SKM-1 treated with dmso at 0.1 percent for 144 hours (cell line): ENCODE measurements at regions not wholly inside any gene's neighbourhood (a gene's known extent, or its start where the extent isn't known, plus 50 kb on each side); places are given as distances from the start of the nearest gene placed in this dataset.

ENCODE experiments used
- DNase-seq: peaks from one replicate; lab custom pipeline; 2025; ENCODE audit not compliant: unreplicated experiment; lab: John Stamatoyannopoulos, UW

DNA sequence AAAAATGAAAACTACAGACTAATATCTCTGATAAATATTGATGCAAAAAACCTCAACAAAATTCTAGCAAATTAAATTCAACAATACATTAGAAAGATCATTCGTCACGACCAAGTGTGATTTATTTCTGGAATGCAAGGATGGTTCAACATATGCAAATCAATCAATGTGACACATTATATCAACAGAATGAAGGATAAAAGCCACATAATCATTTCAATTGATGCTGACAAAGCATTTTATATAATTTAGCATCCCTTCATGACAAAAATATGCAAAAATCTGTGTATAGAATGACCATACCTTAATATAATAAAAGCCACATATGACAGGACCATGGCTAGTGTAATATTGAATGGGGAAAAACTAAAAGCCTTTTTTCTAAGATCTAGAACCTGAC is 457.2 kb upstream of the SPANXN1 start:
- no peak for DNase-seq

GRCh38 chrX:144791298-144791697 is 456.0 kb upstream of the SPANXN1 start:
- no peak for DNase-seq

GRCh38 chrX:144798972-144799371 is 448.3 kb upstream of the SPANXN1 start:
- DNase-seq: no peak

DNA sequence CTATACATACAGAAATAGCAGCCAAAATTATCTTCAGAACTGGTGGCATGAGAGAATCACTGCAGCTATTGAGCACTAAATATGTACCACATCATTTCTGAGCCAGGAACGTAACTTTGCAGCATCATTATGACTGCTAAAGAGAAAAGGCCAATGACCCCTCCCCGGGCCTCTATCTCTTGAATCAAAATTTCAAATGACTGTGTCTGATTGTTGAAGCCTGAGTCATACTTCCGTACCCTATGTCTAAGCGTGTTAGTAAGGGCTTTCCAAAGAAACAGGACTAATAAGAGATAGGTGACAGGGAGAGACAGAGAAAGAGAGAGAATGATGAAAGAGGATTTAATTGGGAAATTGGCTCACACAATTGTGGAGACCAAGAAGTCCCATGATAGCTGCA is 445.5 kb upstream of the SPANXN1 start:
- DNase-seq: no peak

DNA sequence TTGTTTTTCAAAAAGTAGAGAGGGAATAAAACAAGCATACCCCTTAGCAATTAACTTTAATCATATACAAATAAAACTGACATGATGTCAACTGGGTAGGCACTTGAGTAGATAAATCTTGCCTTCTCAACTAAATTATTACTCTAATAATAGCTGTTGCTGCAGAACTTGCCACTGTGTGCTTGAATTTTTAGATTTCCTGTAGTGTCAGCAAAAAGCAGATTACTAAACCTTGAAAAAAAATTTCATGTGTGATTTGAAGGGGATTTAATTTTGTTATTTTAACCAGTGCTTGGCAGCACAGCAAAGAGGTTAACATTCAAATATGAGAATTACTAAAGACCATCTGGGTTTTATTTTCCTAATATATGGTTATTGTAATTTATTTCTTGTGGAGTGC is 438.3 kb upstream of the SPANXN1 start:
- DNase-seq: no peak

DNA sequence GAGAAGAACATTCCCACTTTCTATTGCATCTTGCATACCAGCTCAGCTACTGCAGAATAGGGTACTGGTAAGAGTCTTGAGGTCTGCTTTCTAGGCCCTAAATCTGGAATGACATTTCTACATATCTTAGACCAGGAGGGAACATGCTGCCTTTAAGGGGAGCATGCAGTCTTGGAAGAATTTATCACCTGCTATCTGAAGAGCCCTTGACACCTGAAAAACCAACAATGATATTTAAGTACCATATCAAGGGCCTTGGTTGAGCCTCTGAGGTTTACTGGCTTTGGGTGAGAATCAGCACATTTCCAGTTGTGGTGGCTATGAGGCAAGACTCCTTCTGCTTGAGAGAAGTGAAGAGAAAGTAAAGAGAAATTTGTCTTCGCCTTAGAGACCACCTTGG is 436.8 kb upstream of the SPANXN1 start:
- no peak for DNase-seq

DNA sequence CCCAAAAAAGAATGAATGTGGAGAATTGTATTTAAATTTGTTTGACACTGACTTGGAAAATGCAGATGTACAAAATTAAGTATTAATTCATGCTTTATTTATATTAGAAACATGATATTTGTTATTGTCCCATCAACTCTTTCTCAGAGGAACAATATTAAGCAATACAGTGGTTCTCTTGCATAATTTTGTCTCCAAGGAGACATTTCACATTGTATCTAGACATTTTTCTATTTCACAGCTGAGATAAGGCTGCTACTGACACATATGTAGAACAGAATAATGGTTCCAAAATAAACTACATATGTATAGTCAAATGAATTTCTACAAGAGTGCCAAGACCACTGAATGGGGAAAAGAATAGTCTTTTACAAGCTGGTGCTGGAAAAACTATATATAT is 427.9 kb upstream of the SPANXN1 start:
- DNase-seq: no peak

GRCh38 chrX:144840616-144841015 is 406.7 kb upstream of the SPANXN1 start:
- no peak for DNase-seq

- DNase-seq: no peak
Observed at GRCh38 chrX:144849141-144849540, 398.2 kb upstream of the SPANXN1 start.

DNA sequence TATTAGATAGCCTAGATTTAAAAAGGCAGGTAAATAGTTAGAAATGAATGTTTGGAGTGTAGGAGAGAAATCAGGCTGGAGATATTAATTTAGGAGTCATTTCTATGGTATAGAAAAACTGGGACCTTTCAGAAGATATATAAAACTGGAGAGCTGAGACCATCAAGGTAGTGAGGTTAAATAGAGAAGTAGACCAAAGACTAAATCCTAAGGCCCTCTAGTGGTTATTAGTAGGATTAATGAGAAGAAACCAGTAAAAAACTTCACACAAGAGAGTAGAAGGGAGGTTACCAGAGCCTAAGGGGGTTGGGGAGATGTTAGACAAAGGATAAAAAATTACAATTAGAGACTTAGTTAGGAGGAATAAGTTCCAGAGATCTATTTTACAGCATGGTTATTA is 351.0 kb upstream of the SPANXN1 start:
- DNase-seq: peak; percentile 37

GRCh38 chrX:144901521-144901920 is 345.8 kb upstream of the SPANXN1 start:
- DNase-seq: no peak

DNA sequence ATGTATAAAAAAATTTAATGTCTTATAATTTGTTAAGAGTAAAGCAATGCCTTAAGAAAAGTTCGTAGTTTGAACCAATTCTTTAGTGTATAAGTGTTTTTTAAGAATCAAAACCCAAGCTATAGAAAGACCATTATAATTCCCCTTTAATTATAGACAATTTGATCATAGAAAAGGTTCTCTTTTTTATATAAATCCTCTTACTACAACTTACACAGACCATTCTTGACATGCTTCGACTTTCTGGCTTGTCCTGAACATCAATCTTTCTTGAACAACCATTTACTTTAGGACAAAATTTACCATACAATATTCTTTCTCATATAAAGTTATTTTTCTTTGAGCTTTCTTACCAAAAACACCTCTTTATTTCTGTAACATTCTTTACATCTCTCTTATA is 330.5 kb upstream of the SPANXN1 start:
- no peak for DNase-seq

DNA sequence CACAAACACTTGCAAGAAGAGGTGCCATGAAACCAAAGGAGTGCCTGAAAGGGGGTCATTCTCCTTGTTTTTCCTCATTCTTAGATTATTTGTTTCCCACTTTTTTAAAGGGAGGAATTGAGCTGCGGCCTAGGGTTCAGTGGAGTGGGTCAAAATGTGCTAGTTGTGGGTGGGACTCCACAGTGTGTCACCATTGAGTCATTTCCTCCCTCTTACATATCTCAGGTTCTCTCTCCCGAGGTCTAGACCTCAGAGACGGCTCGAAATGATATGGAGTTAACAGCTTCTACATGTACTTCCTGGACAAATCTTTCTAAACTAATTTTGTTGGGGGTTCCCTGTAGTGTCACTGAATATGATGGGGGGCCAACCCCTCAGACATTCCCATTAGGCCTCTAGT is 328.4 kb upstream of the SPANXN1 start:
- no peak for DNase-seq

- no peak for DNase-seq
Observed at GRCh38 chrX:144946666-144947065, 300.6 kb upstream of the SPANXN1 start.
